ENCODE measurements at regions not wholly inside any gene's neighbourhood (a gene's known extent, or its start where the extent isn't known, plus 50 kb on each side); places are given as distances from the start of the nearest gene placed in this dataset.

DNA sequence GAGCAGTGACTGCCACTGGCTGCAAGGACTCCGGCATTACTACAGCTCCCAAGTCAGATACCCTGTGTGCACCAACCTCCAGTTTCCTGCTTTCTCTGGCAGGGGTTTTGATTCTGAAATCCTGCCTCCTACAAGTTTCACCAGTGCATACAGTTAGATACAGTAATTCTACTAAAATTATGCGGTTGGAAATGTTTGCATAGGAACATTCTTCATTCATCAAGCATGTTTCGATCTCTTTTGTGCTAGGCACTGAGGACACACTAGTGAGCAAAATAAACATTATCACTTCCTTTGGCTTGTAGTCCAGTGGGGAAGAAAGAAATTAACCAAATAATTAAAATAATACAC lies 152.2 kb downstream of the TMEM167A start:
- no peak for DNase-seq (ENCODE audit: low read depth)
- TF ChIP-seq, protein P1, sequence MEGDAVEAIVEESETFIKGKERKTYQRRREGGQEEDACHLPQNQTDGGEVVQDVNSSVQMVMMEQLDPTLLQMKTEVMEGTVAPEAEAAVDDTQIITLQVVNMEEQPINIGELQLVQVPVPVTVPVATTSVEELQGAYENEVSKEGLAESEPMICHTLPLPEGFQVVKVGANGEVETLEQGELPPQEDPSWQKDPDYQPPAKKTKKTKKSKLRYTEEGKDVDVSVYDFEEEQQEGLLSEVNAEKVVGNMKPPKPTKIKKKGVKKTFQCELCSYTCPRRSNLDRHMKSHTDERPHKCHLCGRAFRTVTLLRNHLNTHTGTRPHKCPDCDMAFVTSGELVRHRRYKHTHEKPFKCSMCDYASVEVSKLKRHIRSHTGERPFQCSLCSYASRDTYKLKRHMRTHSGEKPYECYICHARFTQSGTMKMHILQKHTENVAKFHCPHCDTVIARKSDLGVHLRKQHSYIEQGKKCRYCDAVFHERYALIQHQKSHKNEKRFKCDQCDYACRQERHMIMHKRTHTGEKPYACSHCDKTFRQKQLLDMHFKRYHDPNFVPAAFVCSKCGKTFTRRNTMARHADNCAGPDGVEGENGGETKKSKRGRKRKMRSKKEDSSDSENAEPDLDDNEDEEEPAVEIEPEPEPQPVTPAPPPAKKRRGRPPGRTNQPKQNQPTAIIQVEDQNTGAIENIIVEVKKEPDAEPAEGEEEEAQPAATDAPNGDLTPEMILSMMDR (IDR thresholded peaks at IDR 0.05; ENCODE audit: insufficient read depth, low read depth, low read length), result no peak
- H3K4me3 ChIP-seq (ENCODE audit: low read depth, low read length), result no peak overlapping the region

DNA sequence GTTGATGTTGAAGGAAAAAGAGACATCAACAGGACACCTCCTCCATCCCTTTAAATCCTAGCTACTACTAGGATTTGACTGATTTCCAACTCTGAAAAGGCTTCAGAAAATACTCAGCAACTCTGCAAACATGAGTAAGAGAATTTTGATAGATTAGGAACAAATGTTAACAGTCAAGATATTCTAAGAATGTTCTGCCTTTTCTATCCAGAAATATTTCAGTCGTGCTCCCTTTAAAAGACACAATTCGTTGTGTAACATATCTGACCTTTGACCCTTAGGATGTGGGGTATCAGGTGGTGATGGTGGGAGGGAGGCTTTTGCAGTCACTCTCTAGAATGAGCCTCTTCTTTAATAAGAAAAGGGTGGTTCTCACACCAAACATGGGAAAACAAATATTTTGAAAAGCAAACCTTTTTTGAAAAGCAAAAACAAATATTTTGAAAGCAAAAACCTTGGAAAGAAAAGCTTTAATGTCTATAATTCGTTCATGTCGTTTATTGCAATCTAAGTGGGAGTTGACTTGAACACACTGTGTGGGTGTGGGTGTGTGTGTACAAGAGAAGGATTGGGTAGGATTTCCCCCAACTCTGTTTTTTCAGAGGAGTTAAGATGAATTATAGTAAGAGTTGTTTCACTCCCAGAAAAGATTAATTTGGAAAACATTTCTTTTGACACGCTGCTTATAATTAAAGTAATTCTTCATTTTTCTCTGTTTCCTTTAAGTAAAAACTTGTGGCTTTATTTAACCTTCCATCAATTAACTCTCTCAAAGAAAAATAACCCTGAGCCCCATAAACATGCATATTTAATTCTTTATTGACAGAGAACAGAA lies 152.8 kb downstream of the TMEM167A start:
- no peak for DNase-seq (ENCODE audit: low read depth)
- TF ChIP-seq, protein P1 (IDR thresholded peaks at IDR 0.05; ENCODE audit: insufficient read depth, low read depth, low read length), result no peak
- H3K4me3 ChIP-seq (ENCODE audit: low read depth, low read length), result no peak overlapping the region

DNA sequence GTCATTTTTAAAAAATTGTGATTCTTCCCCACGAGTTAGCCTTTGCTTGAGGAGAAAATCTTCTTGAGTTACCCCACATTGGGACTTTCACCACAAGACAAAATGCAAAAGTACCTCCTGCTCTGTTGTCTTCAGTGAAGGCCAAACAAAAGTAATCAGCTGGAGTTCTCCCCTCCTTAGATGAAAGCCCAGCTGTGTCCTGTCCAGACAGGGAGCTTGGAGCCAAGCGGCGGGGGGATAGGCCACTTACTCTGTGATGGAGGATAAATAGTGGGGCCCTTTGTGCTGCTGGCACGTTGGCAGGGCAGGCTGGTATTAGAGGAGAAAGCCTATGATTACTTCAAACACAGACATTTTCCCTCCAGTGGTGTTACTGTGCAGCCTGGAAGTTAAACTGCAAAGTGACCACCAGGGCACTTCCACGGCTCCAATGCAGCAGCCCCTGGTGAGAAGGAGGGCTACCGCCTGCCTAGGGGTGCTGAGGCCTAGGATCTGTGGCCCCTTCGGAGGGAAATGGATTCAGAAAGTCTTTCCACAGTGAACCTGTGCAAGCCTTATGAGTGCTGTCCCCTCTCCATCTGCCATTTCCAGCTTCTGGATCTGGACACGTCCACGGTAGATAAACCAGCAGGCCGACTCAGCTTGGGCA lies 155.0 kb downstream of the TMEM167A start:
- no peak for DNase-seq (ENCODE audit: low read depth)
- H3K4me3 ChIP-seq (ENCODE audit: low read depth, low read length), result no peak overlapping the region
- TF ChIP-seq, protein P1 (IDR thresholded peaks at IDR 0.05; ENCODE audit: insufficient read depth, low read depth, low read length), result no peak

DNA sequence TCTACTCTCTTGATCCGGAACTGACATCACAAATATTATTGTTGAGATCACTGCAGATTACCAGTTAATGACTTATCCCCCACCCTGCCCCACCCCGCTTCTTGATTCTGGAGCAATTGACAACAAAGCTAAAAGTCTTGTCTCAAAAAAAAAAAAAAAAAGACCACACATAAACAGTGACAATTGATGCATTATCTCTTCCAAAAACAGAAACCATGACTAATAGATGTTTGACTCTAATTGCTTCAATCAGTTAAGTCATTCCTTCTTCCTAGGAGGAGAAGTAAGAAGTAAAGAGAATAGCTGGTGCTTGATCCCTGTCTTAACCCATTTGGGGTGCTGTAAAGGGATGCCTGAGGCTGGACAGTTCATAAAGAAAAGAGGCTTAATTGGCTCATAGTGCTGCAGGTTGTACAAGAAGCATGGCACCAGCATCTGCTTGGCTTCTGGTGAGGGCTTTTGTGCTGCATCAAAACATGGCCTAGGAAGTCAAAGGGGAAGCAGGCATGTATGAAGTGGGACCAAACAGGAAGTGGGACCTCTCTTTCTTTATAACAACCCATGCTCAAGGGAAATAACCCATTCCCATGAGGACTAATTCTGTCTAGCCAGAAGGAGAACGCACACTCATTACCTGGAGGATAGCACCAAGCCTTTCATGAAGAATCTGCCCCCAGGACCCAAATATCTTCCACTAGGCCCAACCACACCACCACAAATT lies 158.7 kb downstream of the TMEM167A start:
- no peak for DNase-seq (ENCODE audit: low read depth)
- H3K4me3 ChIP-seq (ENCODE audit: low read depth, low read length), result no peak overlapping the region
- TF ChIP-seq, protein P1 (IDR thresholded peaks at IDR 0.05; ENCODE audit: insufficient read depth, low read depth, low read length), result no peak

DNA sequence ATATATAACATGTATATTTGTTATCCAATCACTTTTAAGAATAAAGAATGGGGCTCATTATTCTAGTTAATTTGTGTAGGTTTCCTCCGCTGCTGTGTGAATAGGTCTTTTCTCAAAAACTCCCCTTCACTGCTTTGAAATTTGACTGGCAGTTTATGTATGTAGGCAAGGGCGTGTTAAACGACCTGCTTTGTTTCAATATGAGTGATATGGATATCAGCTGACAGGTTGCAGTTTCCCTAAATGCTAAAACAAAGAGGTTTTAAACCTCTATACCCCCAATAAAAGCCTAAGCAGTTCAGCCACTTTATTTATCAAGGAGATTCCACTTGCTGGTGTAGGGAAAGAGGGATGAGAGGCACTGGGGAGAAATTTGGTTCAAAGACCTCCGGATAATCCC lies 159.6 kb downstream of the TMEM167A start:
- TF ChIP-seq, protein P1 (IDR thresholded peaks at IDR 0.05; ENCODE audit: insufficient read depth, low read depth, low read length), result no peak
- no peak overlapping the region for H3K4me3 ChIP-seq (ENCODE audit: low read depth, low read length)
- no peak for DNase-seq (ENCODE audit: low read depth)

DNA sequence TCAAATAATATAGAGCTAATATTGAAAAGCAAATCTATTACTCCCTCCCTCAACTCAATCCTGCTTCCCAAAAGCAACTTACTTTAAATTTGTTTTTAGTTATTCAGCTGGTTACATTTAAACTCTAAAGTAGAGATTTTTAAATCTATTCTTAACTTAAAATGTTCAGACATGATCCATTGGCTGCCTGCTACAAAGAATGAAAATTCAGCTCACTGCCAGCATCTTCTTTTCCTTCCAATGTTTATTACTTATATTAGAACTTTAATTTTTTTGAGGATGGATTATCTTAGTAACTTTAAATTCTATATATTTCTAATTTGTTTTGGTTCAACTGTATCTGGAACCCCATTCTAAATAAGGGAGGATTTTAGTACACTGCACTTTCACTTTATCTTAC lies 163.2 kb downstream of the TMEM167A start:
- DNase-seq (ENCODE audit: low read depth), result no peak
- H3K4me3 ChIP-seq (ENCODE audit: low read depth, low read length), result no peak overlapping the region
- TF ChIP-seq, protein P1 (IDR thresholded peaks at IDR 0.05; ENCODE audit: insufficient read depth, low read depth, low read length), result no peak
